GM03348 (cell line): ENCODE measurements at regions not wholly inside any gene's neighbourhood (a gene's known extent, or its start where the extent isn't known, plus 50 kb on each side); places are given as distances from the start of the nearest gene placed in this dataset.
"Not testable (repeated sequence)": the region's sequence is repeated elsewhere in the genome, so short reads cannot be mapped to it uniquely, and the experiment has no call there.

Experiments
- DNase-seq: peaks from one replicate; pipeline ENCODE4 v3.0.0; 2012; ENCODE audit warnings: low spot score

DNA sequence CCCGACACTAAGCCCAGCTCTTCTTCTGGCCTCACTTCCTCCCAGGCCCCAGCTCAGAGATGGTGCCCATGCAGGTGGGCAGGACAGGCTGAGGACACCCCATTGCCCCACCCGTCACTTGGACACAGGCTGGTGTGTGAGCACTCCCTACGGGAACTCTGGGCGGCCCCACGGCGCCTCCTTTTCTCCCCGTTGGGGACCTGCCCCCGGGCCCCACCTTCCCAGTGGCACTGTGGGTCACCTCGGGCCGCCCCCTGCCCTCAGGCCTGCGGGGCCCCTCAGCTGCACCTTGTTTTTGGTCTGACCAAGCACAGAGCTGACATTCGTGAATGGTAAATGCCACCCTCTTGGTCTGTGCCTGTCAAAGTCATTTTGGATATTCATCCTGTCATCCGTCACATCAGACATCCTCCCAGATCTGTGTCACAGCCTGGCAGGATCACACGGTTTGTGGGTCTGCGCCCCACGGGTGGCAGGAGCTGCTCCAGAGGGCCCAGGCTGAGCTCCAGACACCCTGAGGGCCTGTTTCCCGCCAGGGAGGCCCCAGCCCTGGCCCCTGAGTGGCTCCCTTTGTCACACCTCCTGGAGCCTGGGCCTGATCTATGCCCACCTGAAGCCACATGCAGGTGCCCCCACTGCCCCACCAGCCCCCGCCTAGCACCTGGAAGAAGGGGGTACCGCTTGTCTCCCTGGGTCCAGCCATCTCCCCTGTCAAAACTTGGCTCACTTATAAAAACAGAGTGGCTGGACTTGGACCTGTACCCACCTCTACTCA, 1188.5 kb downstream of the BRD1 start:
- no peak for DNase-seq

DNA sequence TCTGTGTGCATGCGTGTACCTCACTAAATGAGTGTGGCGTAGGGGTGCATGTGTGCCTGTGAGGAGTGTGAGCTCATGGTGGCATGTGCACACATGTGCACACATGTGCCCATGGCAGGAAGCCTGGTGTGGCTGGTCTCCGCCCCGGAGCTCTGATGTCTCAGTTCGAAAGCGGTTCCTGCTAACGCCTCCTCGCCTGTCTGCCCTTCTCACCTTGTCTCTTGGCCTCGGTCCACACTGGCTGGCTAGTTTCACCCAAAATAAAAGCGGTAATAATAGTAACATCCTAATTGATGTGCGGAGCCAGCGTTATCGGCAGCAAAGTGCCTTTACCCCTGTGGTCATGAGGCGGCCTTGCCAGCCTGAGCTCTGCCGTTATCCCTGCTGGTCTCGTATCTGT, 1190.4 kb downstream of the BRD1 start:
- no peak for DNase-seq

DNA sequence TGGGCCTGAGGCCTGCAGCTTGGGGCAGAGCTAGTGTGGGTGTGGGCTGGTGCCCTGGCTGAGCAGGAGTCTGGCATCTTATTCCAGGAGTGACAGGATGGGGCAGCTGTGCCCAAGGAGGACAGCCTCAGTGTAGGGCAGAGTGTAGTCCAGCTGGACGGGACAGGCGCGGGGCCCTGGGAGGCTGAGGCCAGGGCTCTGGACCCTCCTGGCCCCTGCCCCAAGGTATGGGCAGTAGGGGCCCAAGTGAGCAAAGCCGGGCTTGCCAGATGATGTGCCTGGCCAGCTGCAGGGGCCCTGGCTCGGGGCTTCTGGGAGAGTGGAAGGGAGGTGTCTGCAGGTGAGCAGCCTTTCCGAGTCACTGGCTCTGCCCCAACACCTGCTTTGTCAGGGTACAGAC, 1190.9 kb downstream of the BRD1 start:
- no peak for DNase-seq

DNA sequence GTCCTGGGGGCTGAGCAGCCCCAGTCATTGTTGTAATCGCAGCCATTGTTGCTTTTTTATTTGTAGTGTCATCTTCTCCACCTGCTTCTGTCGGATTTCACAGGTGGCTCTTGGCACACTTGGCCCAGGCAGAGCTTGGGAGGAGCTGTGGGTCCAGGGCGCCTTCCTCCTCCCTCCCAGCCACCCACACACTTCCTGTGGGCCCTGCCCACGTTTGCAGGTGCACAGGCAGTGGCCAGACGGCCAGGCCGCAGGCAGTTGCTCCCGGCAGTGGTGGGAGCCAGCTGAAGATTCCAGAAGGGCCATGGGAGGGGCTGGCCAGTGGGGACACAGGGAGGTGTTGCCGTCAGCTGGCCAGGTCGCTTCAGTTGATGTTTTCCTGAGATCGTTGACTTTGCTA, 1191.9 kb downstream of the BRD1 start:
- no peak for DNase-seq

DNA sequence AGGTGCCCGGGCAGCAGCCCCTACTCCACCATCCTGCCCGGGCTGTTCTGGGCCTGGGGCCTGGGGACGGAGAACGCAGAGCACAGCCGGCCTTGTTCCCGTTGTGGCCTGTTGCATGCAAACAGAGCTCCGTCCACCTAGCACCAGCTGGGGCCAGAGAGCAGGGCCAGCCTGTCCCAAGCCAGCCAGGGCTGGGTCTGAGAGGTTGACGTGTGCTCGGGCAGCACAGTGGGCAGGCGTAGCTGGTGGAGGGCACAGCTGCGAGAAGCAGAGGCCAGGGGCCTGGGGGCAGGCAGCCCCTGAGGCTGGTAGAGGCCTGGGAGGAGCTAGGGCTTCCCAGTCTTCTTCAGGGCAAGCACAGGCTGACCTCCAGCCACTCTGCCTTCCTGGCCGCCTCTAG, 1192.6 kb downstream of the BRD1 start:
- no peak for DNase-seq

DNA sequence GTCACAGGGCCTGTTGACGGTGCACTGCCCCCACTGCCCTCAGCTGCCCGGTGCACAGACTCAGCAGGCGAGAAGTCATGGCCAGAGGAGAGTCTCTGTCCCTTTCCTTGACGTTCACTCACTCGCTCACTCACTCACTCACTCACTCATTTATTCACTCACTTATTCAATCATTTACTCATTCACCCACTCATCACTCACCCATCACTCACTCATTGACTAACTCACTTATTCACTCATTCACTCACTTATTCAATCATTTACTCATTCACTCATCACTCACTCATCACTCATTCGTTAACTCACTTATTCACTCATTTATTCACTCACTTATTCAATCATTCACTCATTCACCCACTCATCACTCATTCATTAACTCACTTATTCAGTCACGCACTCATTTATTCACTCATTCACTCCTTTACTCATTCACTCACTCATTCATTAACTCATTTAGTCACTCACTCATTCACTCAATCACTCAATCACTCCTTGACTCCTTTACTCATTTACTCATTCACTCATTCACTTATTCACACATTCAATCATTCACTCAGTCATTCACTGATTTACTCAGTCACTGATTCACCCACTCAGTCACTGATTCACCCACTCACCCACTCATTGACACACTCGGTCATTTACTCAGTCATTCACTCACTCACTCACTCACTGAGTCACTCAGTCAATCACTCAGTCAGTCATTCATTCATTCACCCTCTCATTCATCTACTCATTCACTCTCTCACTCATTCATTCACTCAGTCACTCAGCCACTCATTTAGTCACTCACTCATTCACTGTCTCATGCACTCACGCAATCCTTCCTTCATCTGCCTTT, 1193.5 kb downstream of the BRD1 start:
- DNase-seq: no peak

DNA sequence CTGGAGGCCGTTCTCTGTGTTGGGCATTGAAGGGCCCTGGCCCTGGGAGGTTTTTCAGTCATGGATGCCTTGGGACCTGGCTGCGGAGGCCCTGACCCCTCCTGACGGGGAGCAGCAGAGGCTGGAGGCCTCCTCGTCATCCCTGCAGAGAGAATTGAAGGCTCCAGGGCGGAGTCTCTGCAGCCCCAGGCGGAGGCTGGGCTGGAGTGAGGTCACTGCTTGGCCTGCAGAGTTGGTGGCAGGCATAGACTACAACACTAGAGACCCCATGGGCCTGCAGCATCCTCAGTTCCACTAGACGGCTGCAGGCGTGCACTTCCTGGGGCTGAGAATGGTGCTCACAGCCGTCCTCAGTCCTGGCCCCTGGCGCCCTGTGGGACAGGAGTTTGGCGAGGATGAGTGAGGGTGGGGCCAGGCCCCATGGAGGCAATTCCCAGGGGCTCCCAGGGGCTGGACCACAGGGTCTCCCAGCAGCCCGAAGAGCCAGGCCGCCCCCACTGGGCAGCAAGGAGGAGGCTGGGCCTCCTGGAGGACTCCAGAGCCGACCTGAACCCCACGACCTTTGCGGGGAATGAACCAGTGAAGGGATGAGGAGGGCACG, 1194.9 kb downstream of the BRD1 start:
- no peak for DNase-seq

DNA sequence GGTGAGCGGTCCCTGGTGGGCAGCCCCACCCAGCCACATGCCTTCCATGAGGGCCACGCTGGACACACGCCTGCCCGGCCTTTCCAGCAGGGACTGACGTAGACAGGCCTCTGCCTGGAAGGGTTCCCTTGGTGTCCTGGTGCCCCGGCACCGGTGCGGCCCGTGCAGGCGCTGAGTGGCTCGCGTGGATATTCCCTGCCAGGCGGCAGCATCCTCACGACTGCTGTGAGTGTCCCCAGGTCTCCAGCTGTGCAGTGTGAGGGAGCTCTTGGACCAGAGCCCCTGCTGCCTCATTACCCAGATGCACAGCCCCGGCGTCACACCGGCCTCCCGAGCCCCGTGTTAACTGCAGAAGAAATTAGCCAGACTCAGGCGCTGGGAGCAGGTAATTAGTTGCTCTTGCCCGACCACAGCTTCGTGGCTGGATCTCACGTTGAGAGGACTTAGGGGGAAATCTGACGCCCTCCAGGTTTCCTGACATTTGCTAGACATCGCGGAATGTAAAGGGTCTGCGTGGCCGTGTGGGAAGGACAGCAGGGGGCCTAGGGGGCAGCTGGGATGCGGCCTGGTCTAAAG, 1196.3 kb downstream of the BRD1 start:
- no peak for DNase-seq

DNA sequence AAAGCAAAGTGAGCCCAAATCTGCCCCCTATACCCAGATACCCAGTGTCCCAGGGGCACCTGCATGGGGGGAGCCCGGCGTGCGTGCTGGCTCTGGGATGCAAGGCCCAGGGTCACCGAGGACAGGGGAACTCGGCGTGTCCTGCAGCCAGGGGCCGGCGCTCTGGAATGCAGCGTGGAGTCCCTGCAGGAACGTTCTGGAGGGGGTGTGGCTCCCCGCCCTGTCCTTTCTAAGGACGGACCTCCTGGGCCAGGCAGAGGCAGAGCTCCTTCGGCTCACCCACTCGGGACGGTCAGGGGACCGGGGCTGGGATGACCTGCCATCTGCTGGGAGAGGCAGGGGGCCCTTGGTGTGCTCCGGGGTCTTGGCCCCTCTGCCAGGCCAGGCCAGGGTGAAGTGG, 1196.8 kb downstream of the BRD1 start:
- no peak for DNase-seq

DNA sequence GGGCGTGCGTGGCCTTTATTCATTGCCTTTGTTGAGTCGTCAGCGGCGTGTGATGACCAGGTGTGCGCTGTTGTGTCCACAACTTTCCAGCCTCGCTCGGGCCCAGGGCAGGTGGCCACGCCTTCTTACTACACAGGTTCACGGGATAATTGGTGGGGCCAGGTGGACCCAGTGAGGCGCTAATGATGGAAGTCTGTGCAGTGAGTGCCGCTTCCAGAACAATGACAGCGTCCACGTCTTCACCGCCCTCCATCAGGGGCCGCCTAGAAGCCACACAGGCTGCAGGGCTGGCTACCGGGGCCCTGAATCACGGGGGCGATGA, 1197.3 kb downstream of the BRD1 start:
- DNase-seq: no peak

DNA sequence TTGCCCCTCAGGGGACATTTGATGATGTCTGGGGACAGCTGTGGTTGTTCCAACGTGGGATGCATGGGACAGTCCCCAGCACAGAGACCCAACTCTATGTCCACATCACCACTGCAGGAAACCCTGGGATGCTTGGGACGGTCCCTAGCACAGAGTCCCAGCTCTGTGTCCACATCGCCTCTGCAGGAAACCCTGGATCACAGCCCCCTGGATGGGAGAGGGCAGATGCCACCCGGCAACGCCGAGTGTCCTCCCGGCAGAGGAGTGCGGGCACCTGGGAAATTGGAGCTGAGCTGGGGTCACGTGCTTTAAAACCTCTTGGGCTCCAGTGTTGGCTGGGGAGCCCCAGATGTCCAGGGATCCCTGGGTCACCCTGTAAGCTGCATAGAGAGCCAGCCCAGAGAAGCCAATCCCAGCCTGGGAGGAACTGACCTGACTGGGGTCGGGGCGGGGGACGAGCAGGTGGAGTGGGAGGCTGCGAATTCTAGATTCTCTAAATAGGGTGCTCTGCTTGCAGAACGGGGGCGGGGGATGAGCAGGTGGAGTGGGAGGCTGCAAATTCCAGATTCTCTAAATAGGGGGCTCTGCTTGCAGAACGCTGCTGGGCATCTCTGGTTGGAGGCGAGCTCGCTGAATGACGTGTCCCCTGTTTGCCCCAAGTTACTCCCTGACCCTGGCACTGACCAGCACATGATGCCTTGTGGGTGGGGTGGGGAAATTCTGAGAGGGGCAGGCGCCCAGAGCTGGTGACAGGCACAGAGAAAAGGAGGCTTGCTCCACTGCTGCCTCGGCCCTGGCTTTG, 1197.8 kb downstream of the BRD1 start:
- no peak for DNase-seq

DNA sequence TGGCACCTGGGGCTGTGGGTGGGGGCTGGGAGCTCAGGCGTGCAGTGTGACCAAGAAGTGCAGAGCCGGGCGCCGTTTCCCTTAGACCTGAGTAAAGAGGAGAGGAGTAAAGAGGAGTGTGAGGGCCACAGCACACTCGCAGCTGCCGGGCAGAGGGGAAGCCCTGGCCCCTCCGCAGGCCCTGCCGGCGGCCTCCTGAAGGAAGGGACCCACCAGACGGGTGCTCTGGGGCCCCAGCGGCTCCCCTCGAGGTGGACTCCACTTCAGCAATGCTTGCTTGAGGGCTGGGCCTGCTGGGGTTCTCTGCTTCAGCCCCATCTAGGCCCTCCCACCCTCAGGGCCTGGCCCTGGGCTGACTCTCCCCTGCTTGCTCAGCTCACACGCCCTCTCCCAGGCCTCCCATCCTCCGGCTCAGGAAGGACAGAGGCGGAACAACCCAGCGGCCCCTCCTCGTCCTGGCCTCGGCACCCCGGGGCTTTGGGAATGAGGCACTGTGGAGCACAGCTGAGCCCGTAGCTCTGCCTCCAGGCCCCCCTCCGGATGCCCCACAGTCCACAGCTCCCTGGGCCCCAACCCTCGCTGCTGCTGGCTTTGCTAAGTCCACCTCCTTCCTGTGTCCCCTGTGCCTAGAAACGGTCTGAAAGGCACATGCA, 1198.7 kb downstream of the BRD1 start:
- no peak for DNase-seq

DNA sequence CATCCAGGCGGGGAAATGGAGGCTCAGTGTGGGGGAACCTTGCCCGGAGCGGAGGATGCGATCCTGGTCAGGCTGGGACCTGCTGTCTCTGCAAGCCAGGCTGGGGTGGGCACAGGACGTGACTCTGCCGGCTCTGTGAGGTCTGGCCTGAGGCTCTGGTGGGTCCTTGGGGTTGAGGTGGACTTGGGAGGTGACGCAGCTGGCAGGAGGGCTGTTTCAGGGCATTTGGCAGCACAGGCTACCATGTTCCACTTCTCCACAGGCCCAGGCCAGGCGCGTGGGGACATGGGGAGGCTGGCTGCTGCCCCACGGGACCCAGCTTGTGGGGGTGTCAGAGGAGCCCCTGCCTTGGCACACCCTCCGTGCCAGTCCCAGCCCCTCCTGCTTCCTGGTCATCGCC, 1199.7 kb downstream of the BRD1 start:
- no peak for DNase-seq

DNA sequence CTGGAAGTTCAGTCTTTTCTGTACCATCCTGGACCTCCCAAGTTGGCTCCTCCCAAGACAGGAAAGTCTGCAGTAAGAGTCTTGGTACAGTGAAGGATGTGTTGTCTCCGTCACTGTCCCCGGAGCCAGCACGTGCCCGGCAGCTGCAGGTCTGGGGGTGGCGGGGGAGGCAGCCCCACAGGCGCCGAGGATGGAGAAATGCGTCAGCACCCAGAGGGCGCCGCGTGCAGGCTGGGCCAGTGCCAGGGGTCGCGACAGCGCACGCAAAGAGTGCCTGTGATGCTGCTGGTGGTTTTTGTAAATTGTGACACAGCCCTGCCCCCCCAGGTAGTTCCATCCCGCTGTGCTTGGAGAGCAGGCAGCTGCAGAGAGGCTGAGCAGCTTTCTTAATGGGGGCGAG, 1200.5 kb downstream of the BRD1 start:
- peak; percentile 37 for DNase-seq

DNA sequence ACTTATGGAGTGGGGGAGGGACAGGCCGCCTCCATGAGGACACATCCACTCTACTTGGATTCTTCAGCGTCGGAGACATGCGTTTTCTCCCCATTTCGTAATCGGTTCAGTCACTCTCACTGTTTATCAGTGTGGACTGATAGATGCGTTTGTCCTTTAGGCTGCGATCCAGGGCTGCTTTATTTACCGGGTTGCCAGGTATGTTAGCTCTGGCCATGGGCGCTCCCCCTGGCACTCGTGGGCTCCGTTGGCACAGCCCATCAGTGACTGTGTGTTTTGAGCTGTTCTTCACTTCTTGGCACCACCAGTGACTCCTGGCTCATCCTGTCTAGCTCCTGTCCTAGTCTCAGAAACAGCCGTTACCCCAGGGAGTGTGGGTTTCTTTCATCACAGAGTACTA, 1203.3 kb downstream of the BRD1 start:
- no peak for DNase-seq

DNA sequence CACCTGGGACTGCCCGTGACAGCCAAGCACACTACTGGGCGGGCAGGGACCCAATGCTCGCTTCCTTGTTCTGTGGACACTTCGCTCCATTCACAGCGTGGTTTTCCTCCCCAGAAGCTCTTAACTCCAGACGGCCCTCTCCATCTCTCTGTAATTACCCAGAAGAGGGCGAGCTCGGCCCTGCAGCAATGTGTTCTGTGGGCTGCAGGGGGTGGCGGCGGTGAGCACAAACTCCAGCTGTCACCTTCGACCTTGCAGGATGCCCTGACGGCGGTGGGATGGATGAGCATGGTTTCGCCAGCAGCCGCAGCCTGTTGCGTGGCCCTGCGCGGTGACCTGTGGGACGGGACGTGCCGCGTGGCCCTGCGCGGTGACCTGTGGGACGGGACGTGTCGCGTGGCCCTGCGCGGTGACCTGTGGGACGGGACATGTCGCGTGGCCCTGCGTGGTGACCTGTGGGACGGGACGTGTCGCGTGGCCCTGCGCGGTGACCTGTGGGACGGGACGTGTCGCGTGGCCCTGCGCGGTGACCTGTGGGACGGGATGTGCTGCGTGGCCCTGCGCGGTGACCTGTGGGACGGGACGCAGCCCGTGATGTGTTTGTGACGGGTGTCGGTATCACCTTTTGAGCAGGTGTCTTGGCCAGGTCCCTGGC, 1204.7 kb downstream of the BRD1 start:
- DNase-seq: no peak

DNA sequence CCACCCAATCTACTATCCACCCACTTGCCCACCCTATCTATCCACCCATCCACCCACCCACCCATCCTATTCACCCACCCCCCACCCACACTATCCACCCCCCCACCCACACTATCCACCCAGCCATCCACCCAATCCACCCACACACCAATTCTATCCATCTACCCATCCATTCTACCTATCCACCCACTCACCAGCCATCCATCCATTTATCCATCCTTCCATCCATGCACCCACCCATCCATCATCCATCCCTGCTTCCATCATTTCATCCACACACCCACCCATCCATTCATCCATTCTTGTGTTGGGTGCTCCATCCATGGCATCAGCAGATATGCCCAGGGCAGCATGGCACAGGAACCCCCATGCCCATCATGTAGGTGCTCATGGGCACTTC, 1206.6 kb downstream of the BRD1 start:
- DNase-seq: no peak

DNA sequence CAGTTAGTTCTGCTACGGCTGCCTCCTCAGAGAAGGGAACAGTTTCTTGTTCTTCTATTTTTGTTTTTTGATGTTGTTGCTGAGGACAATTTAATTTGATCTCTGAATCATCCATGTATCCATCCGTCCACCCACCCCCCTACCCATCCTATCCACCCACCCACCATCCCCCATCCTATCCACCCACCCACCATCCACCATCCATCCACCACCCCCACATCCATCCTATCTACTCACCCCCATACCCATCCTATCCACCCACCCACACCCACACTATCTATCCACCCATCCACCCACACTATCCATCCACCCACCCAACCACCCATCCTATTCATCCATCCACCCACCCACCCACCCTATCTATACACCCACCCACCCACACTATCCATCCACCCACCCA, 1207.2 kb downstream of the BRD1 start:
- not testable (repeated sequence) for DNase-seq

DNA sequence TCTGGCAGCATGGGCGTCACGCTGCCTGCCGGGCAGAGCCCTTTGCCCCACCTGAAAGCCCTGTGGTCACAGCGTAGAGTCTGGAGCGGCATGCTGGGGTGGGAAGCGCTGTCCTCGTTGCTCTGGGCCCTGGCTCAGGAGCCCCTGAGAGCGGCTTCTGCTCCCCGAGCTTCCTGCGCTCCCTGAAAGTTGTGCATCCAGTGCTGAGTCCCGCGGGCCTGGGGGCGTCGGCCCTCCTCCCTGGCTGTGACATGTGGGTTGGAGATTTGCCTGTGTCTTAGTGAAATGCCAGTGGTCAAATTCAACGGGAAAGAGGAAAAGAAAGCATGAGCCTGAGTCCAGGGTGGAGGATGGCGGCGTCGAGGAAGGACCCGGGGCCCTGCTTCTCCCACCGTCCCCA, 1208.0 kb downstream of the BRD1 start:
- DNase-seq: no peak

DNA sequence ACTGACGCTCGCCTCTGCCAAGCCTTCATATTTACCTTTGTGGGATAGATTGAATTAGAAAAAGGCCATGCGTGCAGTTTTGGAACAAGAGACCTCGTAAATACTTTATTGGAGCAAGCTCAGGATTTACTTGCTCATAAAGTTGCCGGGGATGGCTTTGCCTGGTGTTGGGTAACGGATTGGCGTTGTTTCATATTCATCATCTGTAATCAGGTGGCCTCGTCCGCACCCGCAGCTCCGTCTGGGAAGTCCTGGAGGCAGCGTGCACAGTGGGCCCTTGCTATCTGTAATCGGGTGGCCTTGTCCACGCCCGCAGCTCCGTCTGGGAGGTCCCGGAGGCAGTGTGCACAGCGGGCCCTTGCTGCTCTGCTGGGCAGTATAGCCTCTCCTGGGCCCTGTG, 1209.3 kb downstream of the BRD1 start:
- no peak for DNase-seq

DNA sequence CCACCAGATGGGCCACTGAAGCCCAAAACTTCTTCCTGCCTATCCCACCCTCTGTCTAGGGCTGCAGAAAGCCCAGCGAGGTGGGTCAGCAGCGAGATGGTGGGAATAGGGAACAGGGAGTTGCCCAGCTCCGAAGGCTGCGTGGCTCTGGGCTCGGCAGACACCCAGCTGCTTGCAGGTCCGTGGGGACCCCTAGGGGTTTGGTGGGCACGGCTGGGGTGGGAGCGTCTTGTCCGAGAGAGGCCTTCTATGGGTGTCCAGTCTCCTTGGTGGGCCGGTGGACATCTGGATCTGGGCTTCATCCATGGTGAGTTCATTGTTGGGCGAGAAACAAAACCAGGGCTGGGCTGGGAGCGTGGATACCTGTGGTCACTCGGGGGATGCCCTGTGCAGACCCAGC, 1211.0 kb downstream of the BRD1 start:
- no peak for DNase-seq
